SK-N-SH (cell line): ENCODE measurements at regions not wholly inside any gene's neighbourhood (a gene's known extent, or its start where the extent isn't known, plus 50 kb on each side); places are given as distances from the start of the nearest gene placed in this dataset.

ENCODE experiments used
- CTCF ChIA-PET: fragments of 300-600, 350-600 bp; formaldehyde crosslinking; extraction: SDS; loops from one replicate; lab custom pipeline; 2021; lab: Yijun Ruan, JAX
- POLR2A ChIA-PET: fragments of 350-600 bp; sonication (Branson Sonifier 250); formaldehyde crosslinking; extraction: SDS; loops from one replicate; lab custom pipeline; 2020; ENCODE audit warnings: antibody characterized with exemption, inconsistent platforms; lab: Yijun Ruan, JAX
- DNase-seq: peaks from one replicate; pipeline ENCODE4 v3.0.0; 2012
- H2AFZ ChIP-seq: fragments of 200-600 bp; sonication (generic); 2 replicates; pipeline ENCODE4 v1.8.1; 2016; ENCODE audit warnings: antibody characterized with exemption, mild to moderate bottlenecking, low read depth
- H3F3A ChIP-seq: fragments of 200-600 bp; sonication (generic); replicated peaks from 2 replicates; pipeline ENCODE3; 2016; ENCODE audit warnings: antibody characterized with exemption, mild to moderate bottlenecking; ENCODE audit not compliant: insufficient read depth
- H3K27ac ChIP-seq, 2 experiments: fragments of 200-500 bp in 1 of 2; fragments of 200-600 bp in 1 of 2; sonication (Bioruptor generic) in 1 of 2; sonication (generic), shearing (Covaris generic) in 1 of 2; 2 replicates each; pipeline versions ENCODE4 v1.5.1 to v1.6.1; 2014 to 2016; ENCODE audit warnings: low read depth in 2 of 2, inconsistent platforms in 1 of 2, low read length in 1 of 2, mild to moderate bottlenecking in 1 of 2, mixed read lengths in 1 of 2
- H3K27me3 ChIP-seq: fragments of 200-600 bp; sonication (generic), shearing (Covaris generic); 2 replicates; pipeline ENCODE4 v1.6.1; 2016; ENCODE audit warnings: mixed run types; ENCODE audit not compliant: insufficient read depth
- H3K36me3 ChIP-seq, 2 experiments: fragments of 200-500 bp in 1 of 2; fragments of 200-600 bp in 1 of 2; sonication (Bioruptor generic) in 1 of 2; sonication (generic) in 1 of 2; replicated peaks in 1 of 2; 2 replicates each; pipeline versions ENCODE3 to v1.5.1; 2014 to 2016; ENCODE audit warnings: low read length in 1 of 2, mild to moderate bottlenecking in 1 of 2; ENCODE audit not compliant: insufficient read depth in 2 of 2, control insufficient read depth in 1 of 2
- H3K4me1 ChIP-seq, 2 experiments: fragments of 200-500 bp in 1 of 2; fragments of 200-600 bp in 1 of 2; sonication (Bioruptor generic) in 1 of 2; sonication (generic), shearing (Covaris generic) in 1 of 2; 2 replicates each; pipeline versions ENCODE4 v1.5.1 to v1.6.1; 2014 to 2016; ENCODE audit warnings: low read depth in 1 of 2, low read length in 1 of 2, mixed run types in 1 of 2; ENCODE audit not compliant: insufficient read depth in 2 of 2, control insufficient read depth in 1 of 2
- H3K4me2 ChIP-seq: fragments of 200-600 bp; sonication (generic), shearing (Covaris generic); 2 replicates; pipeline ENCODE4 v1.6.1; 2017; ENCODE audit warnings: mixed run types
- H3K4me3 ChIP-seq, 2 experiments: fragments of 200-500 bp in 1 of 2; fragments of 200-600 bp in 1 of 2; sonication (Bioruptor generic) in 1 of 2; sonication (generic), shearing (Covaris generic) in 1 of 2; 2 replicates each; pipeline versions ENCODE4 v1.5.1 to v1.8.1; 2014 to 2016; ENCODE audit warnings: low read depth in 2 of 2, inconsistent platforms in 1 of 2, low read length in 1 of 2, mild to moderate bottlenecking in 1 of 2, mixed read lengths in 1 of 2, moderate library complexity in 1 of 2
- H3K79me2 ChIP-seq: fragments of 200-600 bp; sonication (generic); 2 replicates; pipeline ENCODE4 v1.8.1; 2017; ENCODE audit warnings: mild to moderate bottlenecking; ENCODE audit not compliant: insufficient read depth
- H3K9ac ChIP-seq: fragments of 200-600 bp; sonication (generic); 2 replicates; pipeline ENCODE4 v1.6.1; 2017; ENCODE audit warnings: mixed run types
- H3K9me2 ChIP-seq: fragments of 200-600 bp; sonication (generic); 2 replicates; pipeline ENCODE4 v1.6.1; 2017; ENCODE audit warnings: mixed run types
- H3K9me3 ChIP-seq: fragments of 200-600 bp; sonication (generic); 2 replicates; pipeline ENCODE4 v1.6.1; 2017; ENCODE audit warnings: mixed run types, mild to moderate bottlenecking, moderate library complexity
- H4K20me1 ChIP-seq: fragments of 200-600 bp; sonication (generic); 2 replicates; pipeline ENCODE4 v1.6.1; 2017; ENCODE audit warnings: mild to moderate bottlenecking, mixed run types; ENCODE audit not compliant: insufficient read depth
- CHD2 ChIP-seq: fragments of 150-350 bp; IDR thresholded peaks from 2 replicates; pipeline ENCODE4 v1.6.1; 2018; ENCODE audit warnings: low read length; ENCODE audit not compliant: partially characterized antibody
- ELF1 ChIP-seq: IDR thresholded peaks from 2 replicates; pipeline ENCODE4 v1.4.0; 2012
- EP300 ChIP-seq, 2 experiments: IDR thresholded peaks; 2 replicates each; pipeline versions ENCODE4 v1.4.0 to v1.6.1; 2012; ENCODE audit warnings: borderline replicate concordance in 1 of 2, low read depth in 1 of 2, low read length in 1 of 2
- EZH2phosphoT487 ChIP-seq: fragments of 200-600 bp; sonication (generic); IDR thresholded peaks from 2 replicates; pipeline ENCODE4 v1.6.1; 2017; ENCODE audit warnings: low read depth, mixed run types, mild to moderate bottlenecking, antibody characterized with exemption, moderate library complexity, borderline replicate concordance
- FOXJ3 ChIP-seq: sonication (generic); formaldehyde crosslinking; IDR thresholded peaks from 2 replicates; pipeline ENCODE4 v1.5.1; 2020; ENCODE audit warnings: mild to moderate bottlenecking, missing genetic modification reagents
- FOXM1 ChIP-seq: IDR thresholded peaks from 2 replicates; pipeline ENCODE4 v1.4.0; 2012; ENCODE audit warnings: low read depth, mild to moderate bottlenecking
- GATA2 ChIP-seq: sonication (generic); formaldehyde crosslinking; IDR thresholded peaks from 2 replicates; pipeline ENCODE4 v1.5.0; 2020; ENCODE audit warnings: mild to moderate bottlenecking, missing genetic modification reagents
- MEF2A ChIP-seq: IDR thresholded peaks from 2 replicates; pipeline ENCODE4 v1.4.0; 2012; ENCODE audit warnings: low read depth, borderline replicate concordance
- NFIC ChIP-seq: IDR thresholded peaks from 2 replicates; pipeline ENCODE4 v1.4.0; 2012; ENCODE audit warnings: borderline replicate concordance
- POLR2AphosphoS5 ChIP-seq: IDR thresholded peaks from 2 replicates; pipeline ENCODE4 v1.6.1; 2012; ENCODE audit warnings: low read depth, low read length
- RAD21 ChIP-seq: IDR thresholded peaks from 2 replicates; pipeline ENCODE4 v1.6.1; 2012; ENCODE audit warnings: mild to moderate bottlenecking, low read length
- RCOR1 ChIP-seq: fragments of 150-350 bp; IDR thresholded peaks from 2 replicates; pipeline ENCODE4 v1.6.1; 2017; ENCODE audit warnings: antibody characterized with exemption, low read length
- RFX5 ChIP-seq: IDR thresholded peaks from 2 replicates; pipeline ENCODE4 v1.6.1; 2012; ENCODE audit warnings: mild to moderate bottlenecking, improper control_type of control experiment, low read length
- RXRA ChIP-seq: IDR thresholded peaks from 2 replicates; pipeline ENCODE4 v1.4.0; 2012; ENCODE audit warnings: low read depth, mild to moderate bottlenecking, borderline replicate concordance
- SIN3A ChIP-seq: IDR thresholded peaks from 2 replicates; pipeline ENCODE4 v1.6.1; 2012; ENCODE audit warnings: low read depth, mild to moderate bottlenecking, low read length, moderate library complexity, borderline replicate concordance
- SMC3 ChIP-seq: IDR thresholded peaks from 2 replicates; pipeline ENCODE4 v1.6.1; 2012; ENCODE audit warnings: low read depth, low read length, improper control_type of control experiment
- TAF1 ChIP-seq: IDR thresholded peaks from 2 replicates; pipeline ENCODE4 v1.6.1; 2012; ENCODE audit warnings: low read depth, mild to moderate bottlenecking, low read length, moderate library complexity, borderline replicate concordance
- TCF12 ChIP-seq: IDR thresholded peaks from 2 replicates; pipeline ENCODE4 v1.4.0; 2012
- TEAD4 ChIP-seq: IDR thresholded peaks from 2 replicates; pipeline ENCODE4 v1.4.0; 2012; ENCODE audit warnings: mild to moderate bottlenecking, borderline replicate concordance; ENCODE audit not compliant: insufficient read depth
- YY1 ChIP-seq: IDR thresholded peaks from 2 replicates; pipeline ENCODE4 v1.4.0; 2012; ENCODE audit warnings: low read depth, mild to moderate bottlenecking
- WGBS: methylation state at CpG from one replicate; pipeline ENCODE4 v1.1.6; 2017; ENCODE audit warnings: low lambda C conversion rate; 5-methylcytosine and 5-hydroxymethylcytosine counted together
- TF ChIP-seq, protein P1 (sequence below): IDR thresholded peaks from 2 replicates; pipeline ENCODE4 v1.4.0; 2012; ENCODE audit warnings: low read depth, borderline replicate concordance
- TF ChIP-seq, protein P2 (sequence below): fragments of 200-600 bp; sonication (generic); IDR thresholded peaks from 2 replicates; pipeline ENCODE4 v1.6.1; 2017; ENCODE audit warnings: antibody characterized with exemption, mild to moderate bottlenecking, moderate library complexity
- TF ChIP-seq, protein P3 (sequence below): fragments of 150-350 bp; IDR thresholded peaks from 2 replicates; pipeline ENCODE4 v1.6.1; 2016; ENCODE audit warnings: mild to moderate bottlenecking, low read depth, low read length
- TF ChIP-seq, protein P4 (sequence below): IDR thresholded peaks from 2 replicates; pipeline ENCODE4 v1.4.0; 2012; ENCODE audit warnings: low read depth
- TF ChIP-seq, protein P5 (sequence below): fragments of 150-350 bp; IDR thresholded peaks from 2 replicates; pipeline ENCODE4 v1.6.1; 2017; ENCODE audit warnings: antibody characterized with exemption, low read length, low read depth, borderline replicate concordance
- TF ChIP-seq, protein P6 (sequence below): IDR thresholded peaks from 2 replicates; pipeline ENCODE4 v1.4.0; 2012; ENCODE audit warnings: low read depth, borderline replicate concordance

DNA sequence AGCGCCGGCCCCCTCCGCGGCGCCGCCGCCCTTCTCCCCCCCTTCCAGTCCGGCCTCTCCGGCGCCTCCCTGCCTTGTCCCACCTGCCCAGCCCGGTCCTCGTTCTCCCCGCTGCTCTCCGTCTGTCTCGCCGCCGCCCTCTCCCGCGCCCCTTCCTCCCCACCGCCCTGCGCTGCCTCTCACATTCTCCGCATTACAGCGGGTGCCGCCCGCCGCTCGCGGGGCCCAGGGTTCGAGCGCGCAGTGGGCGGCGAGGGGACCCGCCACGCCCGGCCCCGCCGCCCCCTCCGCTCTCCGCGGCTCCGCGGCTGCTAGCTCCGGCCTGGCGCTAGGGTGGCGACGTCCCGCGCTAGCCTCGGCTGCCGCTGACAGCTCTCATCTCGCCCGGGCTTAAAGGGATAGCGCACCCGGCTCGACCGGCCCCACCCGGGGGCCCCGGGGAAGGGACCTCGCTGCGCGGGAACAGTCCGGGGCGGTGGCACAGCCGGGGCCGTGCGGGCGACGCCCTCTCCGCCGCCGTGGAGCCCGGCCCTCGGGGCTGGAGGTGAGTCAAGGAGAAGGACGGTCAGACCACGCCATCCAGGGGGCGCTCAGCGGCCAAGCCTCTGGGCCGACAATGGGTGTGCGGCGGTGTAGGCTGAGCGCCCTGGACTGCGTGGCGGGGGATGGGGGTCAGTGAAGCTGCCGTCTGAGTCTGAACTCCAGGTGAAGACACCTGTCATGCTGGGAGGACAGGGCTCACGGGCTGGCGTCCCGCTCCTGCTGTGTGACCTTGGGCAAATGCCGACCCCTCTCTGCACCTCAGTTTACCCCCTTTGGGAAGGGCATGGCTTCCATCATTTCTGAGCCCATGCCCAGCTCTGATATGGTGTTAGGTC, 187.4 kb upstream of the LINGO1 start:
- peak overlapping the region; percentile 28; the same call in 1 of the 2 replicates for H3K4me2 ChIP-seq
- POLR2A ChIA-PET = no interaction called here
- H3K9me2 ChIP-seq = no peaks in the 10 kb centered on the region
- peak; percentile 81 for DNase-seq
- CTCF ChIA-PET = interaction anchor here (0.6 to 14.9 kb wide), 36 partner anchors 9 to 701 kb away, joined by 3 to 458 read pairs (median 8); partner anchors contain the start of gene LINGO1
- H4K20me1 ChIP-seq = 0 out of 2 replicates have a peak, but pooled peaks cover 5% of the 10 kb centered on the region
- no peak overlapping the region for H3K27ac ChIP-seq
- no peak overlapping the region for H3K9ac ChIP-seq
- H2AFZ ChIP-seq = no peak overlapping the region
- H3K9me3 ChIP-seq = no peaks in the 10 kb centered on the region
- H3F3A ChIP-seq = peaks cover 4% of the 10 kb centered on the region
- H3K4me3 ChIP-seq = peak overlapping the region; percentile 32 to 41; a peak in 3 of 4 replicates
- under 1% methylated on average over 49 of the region's 89 CpGs for WGBS
- H3K4me1 ChIP-seq = peaks cover 0 to 15% of the 10 kb centered on the region in 2 experiments; a peak in 1 of 4 replicates
- H3K79me2 ChIP-seq = no peaks in the 10 kb centered on the region
- H3K36me3 ChIP-seq = no peaks in the 10 kb centered on the region
- H3K27me3 ChIP-seq = peaks cover 38% of the 10 kb centered on the region
- TF ChIP-seq MEF2A (no peak), EZH2phosphoT487 (0 out of 2 replicates have a peak, but pooled peaks have one; percentile 73), TEAD4 (no peak), GATA2 (CRISPR knock-in tag) (no peak), EP300 (IDR thresholded peaks at IDR 0.05; ENCODE audit: borderline replicate concordance in 1 of 2, low read depth in 1 of 2, low read length in 1 of 2) (no peak), ELF1 (no peak), YY1 (no peak), RCOR1 (no peak), TCF12 (no peak), SIN3A (no peak), RFX5 (no peak), FOXJ3 (CRISPR knock-in tag) (no peak), TAF1 (no peak), RXRA (no peak), RAD21 (peak; percentile 51), CHD2 (no peak), NFIC (no peak), FOXM1 (no peak), SMC3 (0 out of 2 replicates have a peak, but pooled peaks have one; percentile 8), POLR2AphosphoS5 (no peak)
- TF ChIP-seq, protein P1, sequence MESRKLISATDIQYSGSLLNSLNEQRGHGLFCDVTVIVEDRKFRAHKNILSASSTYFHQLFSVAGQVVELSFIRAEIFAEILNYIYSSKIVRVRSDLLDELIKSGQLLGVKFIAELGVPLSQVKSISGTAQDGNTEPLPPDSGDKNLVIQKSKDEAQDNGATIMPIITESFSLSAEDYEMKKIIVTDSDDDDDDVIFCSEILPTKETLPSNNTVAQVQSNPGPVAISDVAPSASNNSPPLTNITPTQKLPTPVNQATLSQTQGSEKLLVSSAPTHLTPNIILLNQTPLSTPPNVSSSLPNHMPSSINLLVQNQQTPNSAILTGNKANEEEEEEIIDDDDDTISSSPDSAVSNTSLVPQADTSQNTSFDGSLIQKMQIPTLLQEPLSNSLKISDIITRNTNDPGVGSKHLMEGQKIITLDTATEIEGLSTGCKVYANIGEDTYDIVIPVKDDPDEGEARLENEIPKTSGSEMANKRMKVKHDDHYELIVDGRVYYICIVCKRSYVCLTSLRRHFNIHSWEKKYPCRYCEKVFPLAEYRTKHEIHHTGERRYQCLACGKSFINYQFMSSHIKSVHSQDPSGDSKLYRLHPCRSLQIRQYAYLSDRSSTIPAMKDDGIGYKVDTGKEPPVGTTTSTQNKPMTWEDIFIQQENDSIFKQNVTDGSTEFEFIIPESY = no peak
- TF ChIP-seq, protein P2, sequence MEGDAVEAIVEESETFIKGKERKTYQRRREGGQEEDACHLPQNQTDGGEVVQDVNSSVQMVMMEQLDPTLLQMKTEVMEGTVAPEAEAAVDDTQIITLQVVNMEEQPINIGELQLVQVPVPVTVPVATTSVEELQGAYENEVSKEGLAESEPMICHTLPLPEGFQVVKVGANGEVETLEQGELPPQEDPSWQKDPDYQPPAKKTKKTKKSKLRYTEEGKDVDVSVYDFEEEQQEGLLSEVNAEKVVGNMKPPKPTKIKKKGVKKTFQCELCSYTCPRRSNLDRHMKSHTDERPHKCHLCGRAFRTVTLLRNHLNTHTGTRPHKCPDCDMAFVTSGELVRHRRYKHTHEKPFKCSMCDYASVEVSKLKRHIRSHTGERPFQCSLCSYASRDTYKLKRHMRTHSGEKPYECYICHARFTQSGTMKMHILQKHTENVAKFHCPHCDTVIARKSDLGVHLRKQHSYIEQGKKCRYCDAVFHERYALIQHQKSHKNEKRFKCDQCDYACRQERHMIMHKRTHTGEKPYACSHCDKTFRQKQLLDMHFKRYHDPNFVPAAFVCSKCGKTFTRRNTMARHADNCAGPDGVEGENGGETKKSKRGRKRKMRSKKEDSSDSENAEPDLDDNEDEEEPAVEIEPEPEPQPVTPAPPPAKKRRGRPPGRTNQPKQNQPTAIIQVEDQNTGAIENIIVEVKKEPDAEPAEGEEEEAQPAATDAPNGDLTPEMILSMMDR = peak; percentile 32; the same call in 1 of the 2 replicates
- TF ChIP-seq, protein P3, sequence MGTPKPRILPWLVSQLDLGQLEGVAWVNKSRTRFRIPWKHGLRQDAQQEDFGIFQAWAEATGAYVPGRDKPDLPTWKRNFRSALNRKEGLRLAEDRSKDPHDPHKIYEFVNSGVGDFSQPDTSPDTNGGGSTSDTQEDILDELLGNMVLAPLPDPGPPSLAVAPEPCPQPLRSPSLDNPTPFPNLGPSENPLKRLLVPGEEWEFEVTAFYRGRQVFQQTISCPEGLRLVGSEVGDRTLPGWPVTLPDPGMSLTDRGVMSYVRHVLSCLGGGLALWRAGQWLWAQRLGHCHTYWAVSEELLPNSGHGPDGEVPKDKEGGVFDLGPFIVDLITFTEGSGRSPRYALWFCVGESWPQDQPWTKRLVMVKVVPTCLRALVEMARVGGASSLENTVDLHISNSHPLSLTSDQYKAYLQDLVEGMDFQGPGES = no peak
- TF ChIP-seq, protein P4, sequence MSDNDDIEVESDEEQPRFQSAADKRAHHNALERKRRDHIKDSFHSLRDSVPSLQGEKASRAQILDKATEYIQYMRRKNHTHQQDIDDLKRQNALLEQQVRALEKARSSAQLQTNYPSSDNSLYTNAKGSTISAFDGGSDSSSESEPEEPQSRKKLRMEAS = no peak
- TF ChIP-seq, protein P5, sequence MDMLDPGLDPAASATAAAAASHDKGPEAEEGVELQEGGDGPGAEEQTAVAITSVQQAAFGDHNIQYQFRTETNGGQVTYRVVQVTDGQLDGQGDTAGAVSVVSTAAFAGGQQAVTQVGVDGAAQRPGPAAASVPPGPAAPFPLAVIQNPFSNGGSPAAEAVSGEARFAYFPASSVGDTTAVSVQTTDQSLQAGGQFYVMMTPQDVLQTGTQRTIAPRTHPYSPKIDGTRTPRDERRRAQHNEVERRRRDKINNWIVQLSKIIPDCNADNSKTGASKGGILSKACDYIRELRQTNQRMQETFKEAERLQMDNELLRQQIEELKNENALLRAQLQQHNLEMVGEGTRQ = no peak
- TF ChIP-seq, protein P6, sequence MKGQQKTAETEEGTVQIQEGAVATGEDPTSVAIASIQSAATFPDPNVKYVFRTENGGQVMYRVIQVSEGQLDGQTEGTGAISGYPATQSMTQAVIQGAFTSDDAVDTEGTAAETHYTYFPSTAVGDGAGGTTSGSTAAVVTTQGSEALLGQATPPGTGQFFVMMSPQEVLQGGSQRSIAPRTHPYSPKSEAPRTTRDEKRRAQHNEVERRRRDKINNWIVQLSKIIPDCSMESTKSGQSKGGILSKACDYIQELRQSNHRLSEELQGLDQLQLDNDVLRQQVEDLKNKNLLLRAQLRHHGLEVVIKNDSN = no peak
